ENCODE measurements at regions not wholly inside any gene's neighbourhood (a gene's known extent, or its start where the extent isn't known, plus 50 kb on each side); places are given as distances from the start of the nearest gene placed in this dataset.

GRCh38 chr5:34553581-34553980 lies 102.5 kb upstream of the RAI14 start (continued):
- TF ChIP-seq TGIF2 (CRISPR knock-in tag; IDR thresholded peaks at IDR 0.05) (no peak), GTF3C2 (IDR thresholded peaks at IDR 0.05; ENCODE audit: borderline replicate concordance, extremely low read depth, insufficient read length) (no peak), MBD2 (IDR thresholded peaks at IDR 0.05; ENCODE audit: borderline replicate concordance, low read depth) (no peak), NFIX (CRISPR knock-in tag; IDR thresholded peaks at IDR 0.05; ENCODE audit: low read depth) (no peak), NR3C1 (CRISPR knock-in tag; IDR thresholded peaks at IDR 0.05) (no peak), POLR3A (IDR thresholded peaks at IDR 0.05; ENCODE audit: borderline replicate concordance, extremely low read depth, insufficient read depth, insufficient read length) (no peak), ZHX1 (conservative IDR thresholded peaks at IDR 0.05; ENCODE audit: low read length) (no peak), CBFB (CRISPR knock-in tag; IDR thresholded peaks at IDR 0.05) (no peak), TBL1XR1 (IDR thresholded peaks at IDR 0.05; ENCODE audit: low read length in 2 of 2) (peak; percentile 39 to 59; a peak in 3 of 4 replicates), BCLAF1 (IDR thresholded peaks at IDR 0.05; ENCODE audit: borderline replicate concordance in 1 of 2, control insufficient read depth in 1 of 2, low read depth in 2 of 2, low read length in 1 of 2) (no peak), NFATC3 (IDR thresholded peaks at IDR 0.05) (no peak), PTTG1 (tag; IDR thresholded peaks at IDR 0.05; ENCODE audit: low read depth) (no peak), CREB1 (IDR thresholded peaks at IDR 0.05) (no peak), CREB1 (CRISPR knock-in tag; IDR thresholded peaks at IDR 0.05) (no peak), ZNF316 (IDR thresholded peaks at IDR 0.05) (peak; percentile 75), HDAC1 (IDR thresholded peaks at IDR 0.05) (peak in 1 of 2 experiments; percentile 55; a peak in 1 of 4 replicates), SMARCA5 (IDR thresholded peaks at IDR 0.05) (no peak), RCOR1 (IDR thresholded peaks at IDR 0.05; ENCODE audit: borderline replicate concordance in 1 of 2, low read depth in 2 of 2, low read length in 2 of 2) (peak in 1 of 2 experiments; percentile 91; a peak in 2 of 4 replicates), WHSC1 (IDR thresholded peaks at IDR 0.05; ENCODE audit: low read length) (no peak), ZNF589 (CRISPR knock-in tag; IDR thresholded peaks at IDR 0.05; ENCODE audit: low read depth) (no peak)

Data from K562 (cell line).